Tibial nerve (tissue), 4 donors: ENCODE measurements at regions not wholly inside any gene's neighbourhood (a gene's known extent, or its start where the extent isn't known, plus 50 kb on each side); places are given as distances from the start of the nearest gene placed in this dataset.

ENCODE experiments used
- CTCF ChIP-seq, 5 experiments: fragments of 200-600 bp in 3 of 5; fragments of 450-650 bp in 2 of 5; sonication (generic) in 3 of 5; IDR thresholded peaks; one replicate each; pipeline ENCODE4 v1.5.1; 2016 to 2019; ENCODE audit warnings: antibody characterized with exemption in 5 of 5, mild to moderate bottlenecking in 3 of 5, moderate library complexity in 2 of 5
- EP300 ChIP-seq, 2 donors: sonication (generic); formaldehyde crosslinking; IDR thresholded peaks; one replicate each; pipeline ENCODE4 v1.6.1; 2017; ENCODE audit warnings: antibody characterized with exemption in 2 of 2, mild to moderate bottlenecking in 1 of 2
- POLR2A ChIP-seq, 2 donors: fragments of 450-650 bp; IDR thresholded peaks; one replicate each; pipeline ENCODE4 v1.6.1; 2017; ENCODE audit warnings: antibody characterized with exemption in 2 of 2, mild to moderate bottlenecking in 2 of 2, moderate library complexity in 2 of 2

- no peak for TF ChIP-seq CTCF (IDR thresholded peaks at IDR 0.05)
- TF ChIP-seq POLR2A (IDR thresholded peaks at IDR 0.05): no peak
- no peak for TF ChIP-seq EP300 (IDR thresholded peaks at IDR 0.05)
These were observed 120.8 kb downstream of the ZNF518B start for GRCh38 chr4:10336471-10336870.
